Fibroblast of peridontal ligament (primary cell): ENCODE measurements at regions not wholly inside any gene's neighbourhood (a gene's known extent, or its start where the extent isn't known, plus 50 kb on each side); places are given as distances from the start of the nearest gene placed in this dataset.

Source experiments
- DNase-seq: peaks from one replicate; pipeline ENCODE4 v3.0.0-alpha.2; 2010; ENCODE audit errors: extremely low read depth

DNA sequence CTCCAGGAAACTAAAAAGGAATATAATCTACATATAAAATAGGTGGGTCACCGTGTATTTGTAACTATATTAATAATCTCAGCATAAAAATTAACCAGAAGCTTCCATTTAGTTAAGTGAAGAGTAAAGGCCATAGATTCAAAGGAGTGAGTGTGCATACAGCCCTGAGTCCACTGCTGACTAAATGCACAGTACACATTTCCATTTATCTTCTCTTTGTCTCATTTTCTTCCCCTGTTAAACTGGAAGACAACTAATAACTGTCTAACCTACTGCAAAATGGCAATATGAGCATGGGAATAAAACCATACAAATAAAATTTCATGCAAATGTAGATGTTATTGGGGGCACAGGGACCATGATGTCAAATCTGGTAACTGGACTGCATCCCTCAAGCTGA lies 59.9 kb upstream of the DAB2 start:
- no peak for DNase-seq

DNA sequence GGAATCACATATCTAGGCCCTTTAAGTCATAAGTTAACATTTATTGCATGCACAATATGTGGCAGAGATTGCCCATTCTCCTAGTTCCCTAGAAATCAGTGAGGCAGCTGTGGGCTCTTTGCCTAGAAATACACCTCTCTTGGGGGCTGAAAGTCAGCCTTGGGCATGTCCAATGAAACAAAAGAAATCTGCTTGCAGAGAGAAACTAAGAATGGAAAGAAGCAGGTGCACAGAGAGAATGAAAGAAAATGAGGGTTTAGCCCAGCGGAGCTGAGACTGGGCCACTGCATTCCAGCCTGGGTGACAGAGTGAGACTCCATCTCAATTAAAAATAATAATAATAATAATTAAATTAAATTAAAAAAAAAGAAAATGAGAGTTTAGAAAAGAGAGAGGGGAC lies 57.3 kb upstream of the DAB2 start:
- DNase-seq: no peak

DNA sequence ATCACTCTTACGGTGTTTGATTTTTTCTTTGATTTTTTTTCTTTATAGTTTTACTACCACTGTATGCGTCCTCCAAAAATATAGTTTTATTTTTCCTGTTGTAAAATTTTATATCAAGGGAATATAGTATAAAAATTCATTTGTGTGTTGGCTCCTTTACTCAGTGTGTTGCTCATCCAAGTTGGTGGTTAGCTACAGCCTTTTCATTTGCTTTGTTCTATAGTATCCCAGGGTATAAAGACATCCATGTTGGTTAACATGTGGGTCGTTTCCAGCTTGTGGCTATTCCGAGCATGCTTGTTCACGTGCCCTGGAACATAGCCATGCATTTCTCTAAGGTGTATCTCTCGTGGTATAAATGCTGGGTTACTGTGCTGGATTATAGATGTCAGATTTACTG lies 54.8 kb upstream of the DAB2 start:
- no peak for DNase-seq

DNA sequence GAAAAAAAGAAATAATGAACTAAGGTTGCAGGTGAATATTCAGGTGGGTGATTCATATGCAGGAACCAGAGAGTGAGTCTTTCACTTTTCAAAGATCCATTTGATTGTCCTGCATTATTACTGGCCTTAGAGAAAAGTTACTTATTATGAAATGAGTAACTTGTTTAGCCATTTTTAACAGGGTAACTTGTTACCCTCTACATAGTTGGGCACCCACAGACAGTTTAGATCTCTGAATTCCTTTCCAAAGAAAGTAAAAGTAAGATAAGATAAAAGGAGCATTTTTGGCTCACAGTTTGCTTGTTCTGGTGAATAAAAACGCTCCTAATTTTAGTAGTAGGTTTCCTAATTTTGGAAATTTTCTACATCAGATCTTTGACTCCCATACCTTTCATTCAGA lies 54.1 kb upstream of the DAB2 start:
- DNase-seq: no peak

DNA sequence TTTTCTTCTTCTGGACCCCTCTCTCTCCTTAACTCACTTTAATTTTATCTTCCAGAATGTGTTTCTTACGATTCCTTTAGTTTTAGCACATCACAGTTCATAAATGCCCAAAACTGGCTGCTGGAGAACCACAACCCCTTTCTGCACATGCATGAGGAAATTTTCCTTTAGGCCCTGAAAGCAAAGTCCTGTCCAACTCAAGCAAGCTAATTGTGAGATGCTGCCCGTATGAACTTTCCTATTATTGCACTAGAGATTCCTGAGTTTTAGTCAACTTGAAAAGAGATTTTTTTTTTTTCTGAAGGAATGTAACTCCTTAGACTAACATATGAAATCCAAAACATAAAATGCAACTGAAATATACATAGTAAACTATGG lies 52.1 kb upstream of the DAB2 start:
- peak; percentile 82 for DNase-seq

DNA sequence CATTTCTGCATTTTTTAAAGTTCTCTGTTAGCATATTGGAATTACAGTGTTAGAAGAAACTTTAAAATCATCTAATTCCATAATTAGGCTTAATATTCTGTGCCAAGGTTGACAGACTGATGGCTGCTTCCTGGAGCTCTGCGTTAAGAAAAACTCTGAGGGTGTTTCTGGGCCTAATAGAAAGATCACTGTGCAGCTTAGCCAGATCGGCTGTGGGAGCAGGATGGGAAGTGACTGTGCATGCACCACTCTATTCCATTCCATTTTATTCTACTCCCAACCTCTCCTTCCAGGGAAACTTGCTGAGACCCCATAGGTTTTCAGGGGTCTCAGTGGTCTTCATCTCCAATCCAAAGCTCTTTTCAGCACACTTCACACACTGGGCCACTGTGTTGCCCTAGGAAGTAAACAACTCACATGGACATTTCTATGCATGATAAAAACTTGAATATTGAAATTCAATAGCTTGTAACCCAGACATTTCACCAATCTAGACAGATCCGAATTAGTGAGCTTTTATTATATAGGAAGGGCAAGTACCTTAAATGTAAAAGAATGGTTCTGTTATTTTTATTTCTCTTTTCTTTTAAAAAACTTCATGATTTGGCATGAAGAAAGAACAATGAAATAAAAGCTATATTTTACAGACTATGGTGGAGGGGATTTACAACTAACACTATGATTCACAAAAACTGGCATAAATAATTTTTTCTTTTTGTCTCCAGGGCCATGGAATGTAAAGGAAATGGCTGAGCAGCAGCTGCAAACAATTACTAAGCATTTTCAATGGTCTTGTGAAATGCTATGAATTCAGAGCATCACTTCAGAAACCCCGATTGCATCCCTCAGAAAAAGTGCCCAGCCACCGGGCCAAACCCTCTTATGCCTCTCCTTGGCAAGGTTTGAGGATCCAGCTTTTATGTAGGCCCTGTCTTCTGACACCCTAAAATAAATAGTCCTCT lies 51.4 kb upstream of the DAB2 start:
- peak; percentile 96 for DNase-seq

DNA sequence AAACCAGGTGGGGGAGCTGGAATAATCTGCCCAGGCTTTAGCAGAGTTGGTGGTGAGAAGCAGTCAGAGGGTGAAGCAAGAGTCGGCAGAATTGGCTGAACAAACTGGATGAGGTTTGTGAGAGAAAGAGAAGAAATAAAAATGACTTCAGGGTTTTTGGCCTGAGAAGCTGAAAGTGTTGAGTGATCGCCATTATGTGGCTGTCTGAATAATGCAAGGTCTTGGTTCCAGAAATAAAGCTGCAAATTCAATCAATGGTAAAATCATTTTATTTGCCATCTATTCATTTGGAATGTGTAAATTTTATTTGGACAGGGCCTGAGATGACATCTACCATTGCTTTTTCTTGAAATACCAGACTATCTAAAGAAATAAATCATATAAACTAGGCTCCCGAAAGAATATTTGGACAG lies 50.4 kb upstream of the DAB2 start:
- peak; percentile 72 for DNase-seq
